ENCODE measurements at regions not wholly inside any gene's neighbourhood (a gene's known extent, or its start where the extent isn't known, plus 50 kb on each side); places are given as distances from the start of the nearest gene placed in this dataset.
"Not testable (repeated sequence)": the region's sequence is repeated elsewhere in the genome, so short reads cannot be mapped to it uniquely, and the experiment has no call there.

GRCh38 chr9:96156171-96156974, 145.6 kb downstream of the HSD17B3 start:
- no peak for DNase-seq (ENCODE audit: low spot score)

GRCh38 chr9:96154081-96154480, 147.9 kb downstream of the HSD17B3 start:
- no peak for DNase-seq (ENCODE audit: low spot score)

DNA sequence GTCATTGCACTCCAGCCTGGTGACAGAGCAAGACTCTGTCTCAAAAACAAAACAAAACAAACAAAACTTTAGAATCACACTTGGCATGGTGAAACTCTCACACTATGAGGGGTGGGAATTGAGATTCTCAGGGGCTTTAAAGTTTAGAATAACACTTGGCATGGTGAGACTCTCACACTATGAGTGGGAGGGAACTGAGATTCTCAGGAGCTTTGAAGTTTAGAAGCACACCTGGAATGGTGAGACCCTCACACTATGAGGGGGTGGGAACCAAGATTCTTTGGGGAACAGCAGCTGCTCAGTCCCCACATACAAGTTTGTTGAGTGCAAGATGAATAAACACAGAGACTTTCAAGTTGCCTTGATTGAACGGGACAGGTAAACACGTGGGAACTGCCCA, 149.4 kb downstream of the HSD17B3 start:
- no peak for DNase-seq (ENCODE audit: low spot score)

GRCh38 chr9:96150324-96151227, 151.4 kb downstream of the HSD17B3 start:
- DNase-seq (ENCODE audit: low spot score), result peak; percentile 63

- no peak for DNase-seq (ENCODE audit: low spot score)
Measured at GRCh38 chr9:96149533-96150280, 152.3 kb downstream of the HSD17B3 start.

DNA sequence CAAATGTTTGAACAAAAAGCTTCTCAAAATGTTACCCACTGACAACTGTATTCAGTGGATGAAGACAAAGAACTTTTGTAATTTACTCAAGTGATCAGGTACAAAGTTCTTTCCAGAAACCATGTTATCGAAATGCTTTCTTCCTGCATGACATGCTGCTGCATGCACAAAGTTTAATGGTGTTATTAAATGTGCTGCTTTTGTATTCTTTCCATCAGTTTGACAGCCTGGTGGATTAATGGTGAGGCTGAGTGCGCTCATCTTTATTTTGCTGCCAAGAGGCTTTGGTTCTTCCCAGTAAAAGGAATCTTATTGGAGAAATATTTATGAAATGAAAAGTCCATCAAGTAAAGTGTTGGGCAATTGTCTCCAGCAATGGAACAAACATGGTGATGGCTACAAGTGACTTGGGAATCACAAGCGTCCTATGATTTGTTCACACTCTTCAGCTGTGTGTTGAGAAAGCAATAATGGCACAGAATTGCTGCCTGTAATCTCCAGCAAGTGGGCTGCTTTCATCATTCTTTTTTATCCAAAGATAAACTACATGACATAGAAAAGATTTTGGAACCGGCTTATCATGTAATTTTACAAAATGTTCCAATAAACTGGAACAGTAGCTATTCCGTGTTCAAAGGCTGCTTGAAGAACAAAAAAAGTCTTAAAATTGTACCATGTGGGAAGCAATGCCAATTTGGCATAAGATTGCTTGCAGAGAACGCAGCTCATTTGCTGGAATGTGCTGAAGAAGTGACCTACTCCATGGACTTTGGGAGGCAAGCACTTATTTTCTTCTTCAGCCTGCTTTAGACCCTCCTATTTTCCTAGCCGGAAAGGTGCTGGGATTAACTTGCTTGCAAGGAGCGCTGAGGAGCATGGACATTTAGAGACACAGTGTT, 153.1 kb downstream of the HSD17B3 start:
- no peak for DNase-seq (ENCODE audit: low spot score)

DNA sequence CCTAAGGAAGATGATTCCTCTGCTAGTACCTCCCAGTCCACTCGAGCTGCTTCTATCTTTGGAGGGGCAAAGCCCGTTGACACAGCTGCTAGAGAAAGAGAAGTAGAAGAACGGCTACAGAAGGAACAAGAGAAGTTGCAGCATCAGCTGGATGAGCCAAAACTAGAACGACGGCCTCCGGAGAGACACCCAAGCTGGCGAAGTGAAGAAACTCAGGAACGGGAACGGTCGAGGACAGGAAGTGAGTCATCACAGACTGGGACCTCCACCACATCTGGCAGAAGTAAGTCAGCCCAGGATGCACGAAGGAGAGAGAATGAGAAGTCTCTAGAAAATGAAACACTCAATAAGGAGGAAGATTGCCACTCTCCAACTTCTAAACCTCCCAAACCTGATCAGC, 154.9 kb downstream of the HSD17B3 start:
- not testable (repeated sequence) for DNase-seq (ENCODE audit: low spot score)

- no peak for DNase-seq (ENCODE audit: low spot score)
Measured at GRCh38 chr9:96141666-96142065, 160.3 kb downstream of the HSD17B3 start.

DNA sequence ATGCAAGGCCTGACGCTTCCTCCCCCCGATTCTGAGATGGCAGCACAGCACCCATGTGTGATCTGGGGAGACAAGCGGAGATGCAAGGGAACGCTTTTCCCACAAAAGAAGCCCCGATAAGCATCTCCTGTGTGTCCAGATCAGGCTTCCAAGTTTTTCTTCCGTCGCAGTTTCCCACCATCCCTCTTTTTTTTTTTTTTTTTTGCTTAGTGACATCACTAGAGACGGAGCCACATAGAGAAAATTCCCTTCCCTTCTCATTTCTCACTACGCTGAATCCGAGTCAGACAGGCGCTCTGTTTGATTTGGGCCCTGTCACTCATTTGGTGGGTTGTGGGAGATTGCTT, 160.9 kb downstream of the HSD17B3 start:
- DNase-seq (ENCODE audit: low spot score), result no peak

- DNase-seq (ENCODE audit: low spot score), result no peak
Measured at GRCh38 chr9:96140296-96141127, 161.5 kb downstream of the HSD17B3 start.

DNA sequence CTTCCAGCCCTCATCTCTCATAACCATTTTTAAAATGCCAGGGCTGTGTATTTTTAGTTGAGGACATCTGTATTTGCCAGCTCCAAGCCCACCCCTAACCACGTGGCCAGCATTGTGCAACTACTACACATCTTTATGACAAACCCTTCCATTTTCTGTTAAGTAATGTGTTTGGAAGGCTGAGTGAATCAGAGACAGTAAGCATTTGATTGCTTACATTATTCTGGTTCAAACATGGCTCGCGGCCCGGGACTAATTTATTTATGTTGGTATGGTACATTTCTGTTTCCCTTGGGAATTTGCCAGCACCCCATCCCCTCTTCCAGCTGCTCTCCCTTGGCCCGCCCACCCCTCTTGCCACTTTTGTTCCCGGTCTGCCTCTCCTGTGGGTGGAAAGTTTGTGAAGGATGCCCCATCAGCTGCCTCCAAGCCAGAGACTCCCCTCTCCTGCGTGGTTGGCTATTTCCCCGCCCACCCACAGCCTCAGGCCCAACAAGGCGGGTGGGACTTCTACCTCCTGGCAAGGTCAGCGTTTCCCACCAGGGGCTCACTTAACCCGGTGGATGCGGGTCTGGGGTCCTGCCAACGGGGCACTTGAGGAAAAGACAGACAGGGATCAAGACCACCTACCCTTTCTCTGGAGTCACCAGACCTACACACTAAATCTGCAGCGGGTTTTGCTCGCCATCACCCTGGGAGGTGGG, 162.2 kb downstream of the HSD17B3 start:
- no peak for DNase-seq (ENCODE audit: low spot score)

- no peak for DNase-seq (ENCODE audit: low spot score)
Measured at GRCh38 chr9:96138616-96139015, 163.4 kb downstream of the HSD17B3 start.

GRCh38 chr9:96137671-96138429, 164.1 kb downstream of the HSD17B3 start:
- no peak for DNase-seq (ENCODE audit: low spot score)

GRCh38 chr9:96136992-96137670, 164.8 kb downstream of the HSD17B3 start:
- DNase-seq (ENCODE audit: low spot score), result no peak

- no peak for DNase-seq (ENCODE audit: low spot score)
Measured at GRCh38 chr9:96135753-96136290, 166.2 kb downstream of the HSD17B3 start.

DNA sequence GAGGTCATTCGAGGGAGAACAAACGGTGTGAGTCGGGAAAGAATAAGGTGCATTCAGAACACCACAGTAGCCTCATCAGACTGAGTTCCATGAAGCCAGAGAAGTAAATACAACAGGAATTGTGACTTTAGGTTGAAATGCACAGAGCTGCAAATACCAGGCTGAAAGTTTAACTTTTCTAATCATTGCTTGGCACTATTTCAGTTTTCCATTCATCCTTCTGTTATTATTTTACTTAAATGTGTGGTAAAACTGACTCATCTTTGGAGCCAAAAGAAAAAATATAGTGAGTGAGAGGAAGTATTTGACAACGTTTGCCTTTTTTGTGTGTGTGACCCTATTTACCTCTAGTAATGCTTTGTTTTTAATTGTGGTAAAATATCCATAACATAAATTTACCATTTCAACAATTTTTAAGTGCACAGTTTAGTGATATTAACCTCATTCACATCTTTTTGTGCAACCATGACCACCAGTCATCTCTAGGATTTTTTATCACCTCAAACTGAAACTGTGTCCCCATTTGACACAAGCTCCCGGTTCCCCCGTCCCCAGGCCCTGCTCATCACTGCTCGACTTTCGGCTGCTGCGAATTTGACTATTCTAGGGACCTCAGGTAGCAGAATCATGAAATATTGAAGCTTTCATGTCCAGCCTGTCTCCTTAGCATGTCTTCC, 166.8 kb downstream of the HSD17B3 start:
- DNase-seq (ENCODE audit: low spot score), result no peak

GRCh38 chr9:96133321-96134021, 168.5 kb downstream of the HSD17B3 start:
- no peak for DNase-seq (ENCODE audit: low spot score)
